Calu3 (cell line): ENCODE measurements at regions not wholly inside any gene's neighbourhood (a gene's known extent, or its start where the extent isn't known, plus 50 kb on each side); places are given as distances from the start of the nearest gene placed in this dataset.

Experiments used
- BruUV-seq: library from RNA; stranded (reverse); fragments of 400-500 nt; replicated peaks from 2 replicates; lab custom pipeline; 2021; lab: Mats Ljungman, UMichigan
- CTCF ChIA-PET: fragments of 300-600 bp; sonication (Branson Sonifier 250); formaldehyde crosslinking; loops from one replicate; lab custom pipeline; 2022; ENCODE audit warnings: antibody characterized with exemption; lab: Charles Lee
- DNase-seq: peaks from one replicate; pipeline ENCODE4 v3.0.0; 2022
- H3K27ac Mint-ChIP-seq: one replicate; pipeline ENCODE4 v1.8.0; 2022; ENCODE audit warnings: mixed read lengths; ENCODE audit not compliant: unreplicated experiment
- H3K27me3 Mint-ChIP-seq: one replicate; pipeline ENCODE4 v1.8.0; 2022; ENCODE audit warnings: mixed read lengths; ENCODE audit not compliant: unreplicated experiment
- H3K36me3 Mint-ChIP-seq: one replicate; pipeline ENCODE4 v1.8.0; 2022; ENCODE audit warnings: mild to moderate bottlenecking, moderate library complexity, mixed read lengths; ENCODE audit not compliant: insufficient read depth, unreplicated experiment
- H3K4me1 Mint-ChIP-seq: one replicate; pipeline ENCODE4 v1.8.0; 2022; ENCODE audit warnings: mild to moderate bottlenecking, low read depth, mixed read lengths; ENCODE audit not compliant: unreplicated experiment
- H3K4me3 Mint-ChIP-seq: one replicate; pipeline ENCODE4 v1.8.0; 2022; ENCODE audit warnings: mild to moderate bottlenecking, low read depth, moderate library complexity, mixed read lengths; ENCODE audit not compliant: unreplicated experiment
- H3K9me3 Mint-ChIP-seq: one replicate; pipeline ENCODE4 v1.8.0; 2022; ENCODE audit warnings: low read depth, mixed read lengths; ENCODE audit not compliant: unreplicated experiment
- intact Hi-C: fragments of 100-400 bp; cut with micrococcal nuclease; formaldehyde crosslinking; loops from one replicate; pipeline ENCODE4 v1.10.0; 2022; ENCODE audit not compliant: unreplicated experiment
- TF ChIP-seq, protein P1 (sequence below): fragments of 200-600 bp; IDR thresholded peaks from one replicate; pipeline ENCODE4 v1.8.0; 2022; ENCODE audit warnings: antibody characterized with exemption; ENCODE audit not compliant: unreplicated experiment

DNA sequence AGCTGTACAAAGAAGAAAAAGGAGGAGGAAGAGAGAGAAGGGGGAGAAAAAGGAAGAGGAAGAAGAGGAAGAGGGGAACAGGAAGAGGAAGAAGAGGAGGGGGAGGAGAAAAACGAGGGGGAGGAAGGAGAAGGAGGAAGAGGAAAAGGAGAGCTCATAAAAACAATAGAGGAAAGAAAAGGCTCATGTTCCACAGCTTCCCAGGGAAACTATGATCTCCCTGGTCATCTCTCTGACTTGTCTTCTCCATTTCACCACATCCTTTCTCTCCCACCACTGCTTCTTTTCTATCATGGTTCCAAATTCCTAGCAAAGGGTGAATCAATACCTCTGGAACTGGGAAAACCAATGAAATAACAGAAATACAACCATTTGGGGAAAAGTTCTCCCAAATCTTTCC lies 254.1 kb upstream of the ERCC4 start:
- intact Hi-C loops: no loop called here
- CTCF ChIA-PET: no interaction called here
- Mint-ChIP-seq H3K27ac (no peak overlapping the region), H3K27me3 (no peaks in the 10 kb centered on the region), H3K9me3 (peaks cover 12% of the 10 kb centered on the region), H3K4me3 (no peak overlapping the region), H3K36me3 (no peaks in the 10 kb centered on the region), H3K4me1 (no peaks in the 10 kb centered on the region)
- no TSS peak for BruUV-seq
- TF ChIP-seq, protein P1, sequence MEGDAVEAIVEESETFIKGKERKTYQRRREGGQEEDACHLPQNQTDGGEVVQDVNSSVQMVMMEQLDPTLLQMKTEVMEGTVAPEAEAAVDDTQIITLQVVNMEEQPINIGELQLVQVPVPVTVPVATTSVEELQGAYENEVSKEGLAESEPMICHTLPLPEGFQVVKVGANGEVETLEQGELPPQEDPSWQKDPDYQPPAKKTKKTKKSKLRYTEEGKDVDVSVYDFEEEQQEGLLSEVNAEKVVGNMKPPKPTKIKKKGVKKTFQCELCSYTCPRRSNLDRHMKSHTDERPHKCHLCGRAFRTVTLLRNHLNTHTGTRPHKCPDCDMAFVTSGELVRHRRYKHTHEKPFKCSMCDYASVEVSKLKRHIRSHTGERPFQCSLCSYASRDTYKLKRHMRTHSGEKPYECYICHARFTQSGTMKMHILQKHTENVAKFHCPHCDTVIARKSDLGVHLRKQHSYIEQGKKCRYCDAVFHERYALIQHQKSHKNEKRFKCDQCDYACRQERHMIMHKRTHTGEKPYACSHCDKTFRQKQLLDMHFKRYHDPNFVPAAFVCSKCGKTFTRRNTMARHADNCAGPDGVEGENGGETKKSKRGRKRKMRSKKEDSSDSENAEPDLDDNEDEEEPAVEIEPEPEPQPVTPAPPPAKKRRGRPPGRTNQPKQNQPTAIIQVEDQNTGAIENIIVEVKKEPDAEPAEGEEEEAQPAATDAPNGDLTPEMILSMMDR: no peak
- DNase-seq: no peak

DNA sequence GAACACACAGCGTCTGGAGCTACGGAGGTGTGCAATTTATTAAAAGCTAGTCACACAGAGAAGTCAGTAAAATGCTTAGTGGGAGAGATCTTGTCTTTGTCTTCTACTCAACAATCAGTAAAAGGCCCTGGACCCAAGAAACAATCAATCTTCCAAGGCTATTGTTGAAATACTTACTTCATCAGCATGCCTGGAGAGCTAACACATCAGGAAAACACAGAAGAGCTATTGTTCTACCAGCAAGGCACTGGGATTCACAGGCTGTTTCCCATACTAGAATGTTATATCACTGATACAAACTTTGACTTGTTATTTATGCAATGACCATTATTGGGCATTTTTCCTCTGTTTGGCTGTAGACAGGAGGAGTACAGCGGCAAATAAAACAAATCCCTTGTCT lies 247.8 kb upstream of the ERCC4 start:
- no peak for DNase-seq

DNA sequence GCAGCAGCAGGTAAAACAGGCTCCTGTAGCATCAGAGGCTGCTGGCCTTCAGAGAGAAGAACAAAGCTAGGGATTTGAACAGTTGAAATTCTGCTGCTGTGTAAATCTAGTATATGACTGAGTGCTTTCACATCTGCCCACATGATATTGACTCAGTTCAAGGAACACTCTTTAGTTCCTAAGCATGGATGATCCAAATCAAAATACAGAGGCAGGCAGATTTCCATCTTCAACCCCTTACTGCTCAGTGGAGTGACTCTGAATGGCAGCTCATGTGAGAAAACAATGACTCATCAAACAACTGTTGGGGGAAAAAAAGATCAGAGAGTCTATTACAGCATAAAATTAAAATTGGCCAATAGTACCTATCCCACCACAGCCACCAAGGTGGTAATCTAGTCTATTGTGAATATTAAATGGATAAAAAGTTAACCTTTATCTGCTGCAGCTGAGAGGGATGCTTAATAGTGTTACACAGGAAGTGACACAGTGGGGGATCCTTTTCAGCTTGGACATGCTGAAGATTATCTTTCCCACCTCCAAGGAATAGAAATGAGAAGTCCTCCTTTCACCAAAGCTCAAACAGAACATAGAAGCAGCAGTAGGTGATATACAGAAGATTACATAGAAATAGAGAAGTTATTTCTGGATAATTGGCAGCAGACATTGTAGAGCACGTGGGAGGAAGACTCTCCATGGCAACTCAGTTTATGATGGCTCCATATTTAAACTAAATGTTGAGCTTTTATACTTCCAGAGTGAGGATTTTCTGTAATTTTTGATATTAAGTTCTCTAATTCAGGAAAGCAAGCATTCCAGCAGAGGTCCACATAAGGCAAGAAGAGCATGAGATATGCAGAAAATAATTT lies 239.7 kb upstream of the ERCC4 start:
- H3K4me3 Mint-ChIP-seq: no peak overlapping the region
- peaks cover 5% of the 10 kb centered on the region for H3K9me3 Mint-ChIP-seq
- CTCF ChIA-PET: no interaction called here
- H3K27me3 Mint-ChIP-seq: no peaks in the 10 kb centered on the region
- DNase-seq: no peak
- no peaks in the 10 kb centered on the region for H3K4me1 Mint-ChIP-seq
- H3K36me3 Mint-ChIP-seq: no peaks in the 10 kb centered on the region
- BruUV-seq: no TSS peak
- no peak overlapping the region for H3K27ac Mint-ChIP-seq
- TF ChIP-seq, protein P1: no peak
- intact Hi-C loops: no loop called here

More for the DNA sequence above, 247.8 kb upstream of the ERCC4 start:
- H3K9me3 Mint-ChIP-seq: peaks cover 14% of the 10 kb centered on the region
- H3K4me1 Mint-ChIP-seq: no peaks in the 10 kb centered on the region
- no peaks in the 10 kb centered on the region for H3K36me3 Mint-ChIP-seq
- intact Hi-C loops: no loop called here
- H3K4me3 Mint-ChIP-seq: no peak overlapping the region
- no peak overlapping the region for H3K27ac Mint-ChIP-seq
- no peaks in the 10 kb centered on the region for H3K27me3 Mint-ChIP-seq
- CTCF ChIA-PET: no interaction called here
- TF ChIP-seq, protein P1: no peak
- no TSS peak for BruUV-seq

DNA sequence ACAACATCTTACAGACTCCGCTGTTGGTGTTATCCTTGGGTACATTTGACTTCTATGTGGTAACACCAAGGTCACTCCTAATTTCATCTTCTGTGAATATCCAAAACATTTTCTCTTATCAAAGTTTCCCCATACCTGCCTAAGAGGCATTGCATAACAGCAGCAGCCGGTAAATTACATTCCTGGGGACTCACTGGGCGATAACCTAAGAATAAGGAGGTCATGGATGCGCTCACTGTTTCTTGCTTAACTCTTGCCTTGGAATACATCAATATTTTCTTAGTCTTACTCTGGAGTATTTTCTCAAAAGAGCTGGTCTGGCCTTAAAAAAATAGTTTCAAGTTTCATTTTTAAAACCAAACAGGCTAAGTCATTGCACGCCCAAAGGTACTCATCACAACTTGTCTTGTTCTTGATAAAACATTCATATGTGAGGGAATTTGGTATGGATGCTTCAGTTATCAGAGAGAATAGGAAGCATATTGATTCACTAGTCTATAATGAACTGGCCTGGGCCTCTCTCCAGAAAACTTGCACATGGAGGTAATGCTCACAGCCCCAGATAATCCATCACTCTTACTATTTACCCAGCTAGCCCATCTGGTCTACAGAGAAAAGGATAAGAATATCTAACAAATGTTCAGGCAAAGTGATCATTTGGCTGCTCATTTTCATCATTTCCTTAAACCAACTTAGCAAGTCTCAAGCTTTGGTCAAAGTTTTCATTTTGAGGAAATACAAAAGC lies 235.0 kb upstream of the ERCC4 start:
- TF ChIP-seq, protein P1: no peak
- Mint-ChIP-seq H3K9me3 (peaks cover 4% of the 10 kb centered on the region), H3K36me3 (no peaks in the 10 kb centered on the region), H3K4me3 (no peak overlapping the region), H3K27ac (no peak overlapping the region), H3K4me1 (no peaks in the 10 kb centered on the region), H3K27me3 (no peaks in the 10 kb centered on the region)
- no peak for DNase-seq
- intact Hi-C loops: no loop called here
- CTCF ChIA-PET: no interaction called here
- BruUV-seq: no TSS peak
